K562 (cell line): ENCODE measurements at regions not wholly inside any gene's neighbourhood (a gene's known extent, or its start where the extent isn't known, plus 50 kb on each side); places are given as distances from the start of the nearest gene placed in this dataset.

Source experiments
- ATAC-seq: fragments of 200-7000 bp; cut with Tn5 transposase; 3 replicates; pipeline ENCODE4 v1.9.1; 2020; ENCODE audit warnings: moderate library complexity
- BruUV-seq: library from RNA; stranded (reverse); fragments of 400-500 nt; replicated peaks from 2 replicates; lab custom pipeline; 2021; lab: Mats Ljungman, UMichigan
- CTCF ChIA-PET: fragments of 300-600 bp; formaldehyde crosslinking; extraction: SDS; loops from one replicate; lab custom pipeline; 2021; ENCODE audit warnings: low intra/inter-chr PET ratio; lab: Yijun Ruan, JAX
- POLR2A ChIA-PET: fragments of 300-600, 350-650 bp; sonication (Branson Sonifier 250); formaldehyde crosslinking; extraction: SDS; loops from one replicate; lab custom pipeline; 2021; ENCODE audit warnings: antibody characterized with exemption, inconsistent platforms; lab: Yijun Ruan, JAX
- DNase-seq, 4 experiments: peaks; one replicate each; pipeline versions ENCODE4 v3.0.0 to v3.0.0-alpha.2; 2011 to 2018; ENCODE audit warnings: low spot score in 3 of 4, mixed read lengths in 3 of 4; ENCODE audit errors: extremely low read depth in 1 of 4
- FAIRE-seq: peaks from 2 replicates; lab custom pipeline; 2011; peaks lifted over from hg19 to GRCh38; lab: Jason Lieb, UNC
- H2AFZ ChIP-seq: 2 replicates; pipeline ENCODE4 v1.6.0; 2011; ENCODE audit warnings: low read depth, low read length, control low read depth, inconsistent platforms
- H3K27ac ChIP-seq: fragments of 200-600 bp; 3 replicates; pipeline ENCODE4 v1.8.0; 2011; ENCODE audit warnings: low read depth, mild to moderate bottlenecking, control low read depth, inconsistent platforms, low read length, moderate library complexity, mixed read lengths; ENCODE audit errors: extremely low read depth
- H3K27me3 ChIP-seq, 2 experiments: fragments of 300-600 bp in 1 of 2; 2 replicates in 1 of 2; 3 replicates in 1 of 2; pipeline versions ENCODE4 v1.6.0 to v1.8.0; 2011; ENCODE audit warnings: inconsistent platforms in 2 of 2, low read length in 2 of 2, mild to moderate bottlenecking in 1 of 2, mixed read lengths in 1 of 2, moderate library complexity in 1 of 2; ENCODE audit not compliant: control insufficient read depth in 2 of 2, insufficient read depth in 2 of 2
- H3K36me3 ChIP-seq: fragments of 300-600 bp; 3 replicates; pipeline ENCODE4 v1.8.0; 2011; ENCODE audit warnings: mild to moderate bottlenecking, low read length, inconsistent platforms; ENCODE audit not compliant: control insufficient read depth, insufficient read depth
- H3K4me1 ChIP-seq, 2 experiments: fragments of 200-600 bp in 1 of 2; replicated peaks in 1 of 2; 2 replicates in 1 of 2; 3 replicates in 1 of 2; pipeline versions ENCODE4 v1.5.1 to v1.8.0; 2011; ENCODE audit warnings: inconsistent platforms in 2 of 2, low read length in 2 of 2, mild to moderate bottlenecking in 1 of 2, mixed read lengths in 1 of 2, moderate library complexity in 1 of 2; ENCODE audit not compliant: control insufficient read depth in 2 of 2, insufficient read depth in 2 of 2
- H3K4me2 ChIP-seq: 2 replicates; pipeline ENCODE4 v1.6.1; 2011; ENCODE audit warnings: low read length, control low read depth, inconsistent platforms, mixed read lengths; ENCODE audit not compliant: insufficient read depth
- H3K4me3 ChIP-seq: fragments of 200-600 bp; sonication (generic), shearing (Covaris generic); 2 replicates; pipeline ENCODE4 v1.5.1; 2016; ENCODE audit warnings: control low read depth, inconsistent platforms
- H3K79me2 ChIP-seq: fragments of 200-600 bp; 3 replicates; pipeline ENCODE4 v1.8.0; 2011; ENCODE audit warnings: low read length, inconsistent platforms; ENCODE audit not compliant: control insufficient read depth, insufficient read depth
- H3K9ac ChIP-seq, 2 experiments: 2 replicates each; pipeline versions ENCODE4 v1.6.0 to v1.6.1; 2011; ENCODE audit warnings: low read depth in 2 of 2, low read length in 2 of 2, control low read depth in 1 of 2, inconsistent platforms in 1 of 2, mild to moderate bottlenecking in 1 of 2, mixed read lengths in 1 of 2; ENCODE audit not compliant: insufficient read depth in 1 of 2
- H3K9me1 ChIP-seq: one replicate; pipeline ENCODE4 v1.6.0; 2011; ENCODE audit warnings: inconsistent platforms, mild to moderate bottlenecking, low read length, moderate library complexity; ENCODE audit not compliant: control insufficient read depth, insufficient read depth
- H3K9me3 ChIP-seq: replicated peaks from 2 replicates; pipeline ENCODE4 v1.5.1; 2011; ENCODE audit warnings: low read depth, low read length, inconsistent platforms; ENCODE audit not compliant: control insufficient read depth, insufficient read depth
- H4K20me1 ChIP-seq: replicated peaks from 2 replicates; pipeline ENCODE4 v1.6.1; 2011; ENCODE audit warnings: low read length, inconsistent platforms, mixed read lengths; ENCODE audit not compliant: control insufficient read depth, insufficient read depth
- HES1 ChIP-seq: fragments of 450-650 bp; IDR thresholded peaks from 2 replicates; pipeline ENCODE4 v1.6.1; 2016; ENCODE audit warnings: low read depth, mild to moderate bottlenecking, moderate library complexity
- IRF1 ChIP-seq: sonication (generic); formaldehyde crosslinking; IDR thresholded peaks from 2 replicates; pipeline ENCODE4 v1.8.0; 2022; ENCODE audit warnings: missing genetic modification reagents, mild to moderate bottlenecking, borderline replicate concordance
- LARP7 ChIP-seq: fragments of 450-650 bp; IDR thresholded peaks from 2 replicates; pipeline ENCODE4 v1.6.1; 2016
- MCM3 ChIP-seq: fragments of 450-650 bp; IDR thresholded peaks from 2 replicates; pipeline ENCODE4 v1.6.1; 2016
- NR2F6 ChIP-seq: fragments of 450-650 bp; formaldehyde crosslinking; IDR thresholded peaks from 2 replicates; pipeline ENCODE4 v1.4.0; 2020; ENCODE audit warnings: mild to moderate bottlenecking
- PRPF4 ChIP-seq: fragments of 200-400 bp; formaldehyde crosslinking; IDR thresholded peaks from one replicate; pipeline ENCODE4 v1.6.1; 2017; ENCODE audit warnings: low read length, low read depth, mild to moderate bottlenecking; ENCODE audit not compliant: insufficient read depth, poor library complexity, severe bottlenecking
- RHOXF2B ChIP-seq: fragments of 250-450 bp; sonication (Bioruptor Pico); conservative IDR thresholded peaks from 2 replicates; pipeline ENCODE4 v1.5.1; 2021
- SAFB2 ChIP-seq: fragments of 200-400 bp; formaldehyde crosslinking; IDR thresholded peaks from 2 replicates; pipeline ENCODE4 v1.6.1; 2018; ENCODE audit warnings: borderline replicate concordance, low read length, low read depth, moderate library complexity; ENCODE audit not compliant: severe bottlenecking
- ZNF212 ChIP-seq: fragments of 450-650 bp; formaldehyde crosslinking; IDR thresholded peaks from 2 replicates; pipeline ENCODE4 v1.4.0; 2020; ENCODE audit warnings: mild to moderate bottlenecking
- ZNF551 ChIP-seq: fragments of 250-450 bp; sonication (Bioruptor Pico); IDR thresholded peaks from 2 replicates; pipeline ENCODE4 v1.5.0; 2021; ENCODE audit warnings: mild to moderate bottlenecking, moderate library complexity
- ZSCAN32 ChIP-seq: fragments of 450-650 bp; formaldehyde crosslinking; IDR thresholded peaks from 2 replicates; pipeline ENCODE4 v1.4.0; 2020; ENCODE audit warnings: mild to moderate bottlenecking, moderate library complexity
- WGBS: fragments of 100-300 bp; shearing (Covaris generic); methylation state at CpG from one replicate; pipeline ENCODE4 v1.1.6; 2016; ENCODE audit warnings: low coverage, mixed read lengths; ENCODE audit not compliant: insufficient coverage; ENCODE audit errors: missing lambda C conversion rate; 5-methylcytosine and 5-hydroxymethylcytosine counted together
- in situ Hi-C: fragments of 300-500 bp; cut with MboI; formaldehyde crosslinking; loops from 4 replicates; pipeline ENCODE4 v1.15.0; 2018; ENCODE audit warnings: inconsistent platforms, mixed read lengths
- intact Hi-C: fragments of 100-400 bp; cut with micrococcal nuclease; formaldehyde crosslinking; loops from 2 replicates; pipeline ENCODE4 v1.14.2; 2022

- Histone ChIP-seq H2AFZ (no peak overlapping the region), H3K9ac (peak overlapping the region in 1 of 2 experiments; percentile 42; a peak in 1 of 4 replicates), H4K20me1 (peaks cover 11% of the 10 kb centered on the region; the same call in 1 of the 2 replicates), H3K27ac (no peak overlapping the region), H3K79me2 (no peaks in the 10 kb centered on the region), H3K27me3 (peaks cover 47 to 53% of the 10 kb centered on the region in 2 experiments), H3K4me1 (peaks cover 0 to 4% of the 10 kb centered on the region in 2 experiments; a peak in 1 of 5 replicates), H3K9me1 (no peaks in the 10 kb centered on the region), H3K4me3 (no peak overlapping the region), H3K4me2 (no peak overlapping the region), H3K36me3 (no peaks in the 10 kb centered on the region), H3K9me3 (no peaks in the 10 kb centered on the region)
- TF ChIP-seq MCM3, result no peak
- no peak for TF ChIP-seq ZNF212 (CRISPR knock-in tag)
- no peak for TF ChIP-seq NR2F6 (CRISPR knock-in tag)
- no peak for TF ChIP-seq ZSCAN32
- TF ChIP-seq HES1, result no peak
- no peak for TF ChIP-seq PRPF4
- no peak for TF ChIP-seq LARP7
- no peak for TF ChIP-seq RHOXF2B (CRISPR knock-in tag)
- no peak for TF ChIP-seq ZNF551 (CRISPR knock-in tag)
- TF ChIP-seq IRF1 (CRISPR knock-in tag), result no peak
- no peak for TF ChIP-seq SAFB2
- intact Hi-C loops (no loop called here), in situ Hi-C loops (no loop called here)
- no peak for FAIRE-seq
- no peak; the same call in 2 of the 3 replicates for ATAC-seq
- BruUV-seq, result no TSS peak
- DNase-seq, result no peak
- 4% methylated on average over 9 of the region's 9 CpGs for WGBS
- ChIA-PET CTCF (no interaction called here), POLR2A (interaction anchor here (0.6 kb wide), 2 partner anchors 35 to 144 kb away, joined by 3 read pairs; no protein-coding TSS in a partner anchor)
These were observed 126.5 kb upstream of the RUNX3 start for GRCh38 chr1:25056536-25056935.
